HEK293 (cell line): ENCODE measurements at regions not wholly inside any gene's neighbourhood (a gene's known extent, or its start where the extent isn't known, plus 50 kb on each side); places are given as distances from the start of the nearest gene placed in this dataset.

Experiments
- CTCF ChIA-PET: fragments of 350-600 bp; formaldehyde crosslinking; extraction: SDS; loops from one replicate; lab custom pipeline; 2021; ENCODE audit warnings: antibody characterized with exemption; lab: Yijun Ruan, JAX
- POLR2A ChIA-PET: fragments of 300-600 bp; formaldehyde crosslinking; extraction: SDS; loops from one replicate; lab custom pipeline; 2020; ENCODE audit warnings: antibody characterized with exemption, inconsistent platforms; lab: Yijun Ruan, JAX
- H3K27ac ChIP-seq: fragments of 200-500 bp; sonication (Bioruptor generic); 2 replicates; pipeline ENCODE4 v1.5.1; 2014; ENCODE audit warnings: low read depth, low read length, control low read depth, inconsistent platforms; ENCODE audit errors: extremely low read depth
- H3K36me3 ChIP-seq, 2 experiments: fragments of 200-500 bp in 1 of 2; sonication (Bioruptor generic) in 1 of 2; 1 replicate in 1 of 2; 2 replicates in 1 of 2; pipeline ENCODE4 v1.5.1; 2014 to 2017; ENCODE audit warnings: inconsistent platforms in 2 of 2, low read length in 2 of 2; ENCODE audit not compliant: control insufficient read depth in 2 of 2, insufficient read depth in 1 of 2
- H3K4me1 ChIP-seq: fragments of 200-500 bp; sonication (Bioruptor generic); 2 replicates; pipeline ENCODE4 v1.5.1; 2014; ENCODE audit warnings: mild to moderate bottlenecking, low read length, inconsistent platforms; ENCODE audit not compliant: control insufficient read depth, insufficient read depth
- H3K4me3 ChIP-seq: 2 replicates; pipeline ENCODE4 v1.5.1; 2011; ENCODE audit warnings: low read depth, mild to moderate bottlenecking, control low read depth, low read length, moderate library complexity
- H3K9me3 ChIP-seq: fragments of 200-500 bp; sonication (Bioruptor generic); 2 replicates; pipeline ENCODE4 v1.5.1; 2014; ENCODE audit warnings: low read depth, low read length, inconsistent platforms; ENCODE audit not compliant: control insufficient read depth, insufficient read depth
- EGR2 ChIP-seq: fragments of 450-650 bp; formaldehyde crosslinking; IDR thresholded peaks from 2 replicates; pipeline ENCODE4 v1.5.1; 2016; ENCODE audit warnings: low read depth, missing biosample characterization, missing genetic modification characterization
- FEZF1 ChIP-seq: fragments of 450-650 bp; formaldehyde crosslinking; IDR thresholded peaks from 2 replicates; pipeline ENCODE4 v1.5.1; 2016; ENCODE audit warnings: missing biosample characterization, missing genetic modification characterization
- GLI2 ChIP-seq: fragments of 450-650 bp; formaldehyde crosslinking; IDR thresholded peaks from 2 replicates; pipeline ENCODE4; 2017; ENCODE audit warnings: missing biosample characterization, missing genetic modification characterization, low read depth, borderline replicate concordance
- HOXC10 ChIP-seq: sonication (generic); formaldehyde crosslinking; IDR thresholded peaks from 2 replicates; pipeline ENCODE4 v1.8.1; 2023; ENCODE audit warnings: mild to moderate bottlenecking, missing genetic modification reagents
- KLF16 ChIP-seq: fragments of 450-650 bp; formaldehyde crosslinking; IDR thresholded peaks from 2 replicates; pipeline ENCODE4 v1.5.1; 2017; ENCODE audit warnings: missing biosample characterization, missing genetic modification characterization
- MEIS1 ChIP-seq: sonication (generic); formaldehyde crosslinking; IDR thresholded peaks from 2 replicates; pipeline ENCODE4 v1.8.1; 2022; ENCODE audit warnings: missing genetic modification reagents, mild to moderate bottlenecking, borderline replicate concordance
- SCRT2 ChIP-seq: fragments of 450-650 bp; formaldehyde crosslinking; IDR thresholded peaks from 2 replicates; pipeline ENCODE4 v1.5.1; 2016; ENCODE audit warnings: missing biosample characterization, missing genetic modification characterization
- SP7 ChIP-seq: fragments of 450-650 bp; formaldehyde crosslinking; IDR thresholded peaks from 2 replicates; pipeline ENCODE4 v1.5.1; 2016; ENCODE audit warnings: missing biosample characterization, missing genetic modification characterization
- ZBTB17 ChIP-seq: fragments of 450-650 bp; formaldehyde crosslinking; IDR thresholded peaks from 2 replicates; pipeline ENCODE4 v1.5.1; 2016; ENCODE audit warnings: missing biosample characterization, missing genetic modification characterization
- ZFP3 ChIP-seq: fragments of 450-650 bp; formaldehyde crosslinking; IDR thresholded peaks from 2 replicates; pipeline ENCODE4 v1.5.1; 2016; ENCODE audit warnings: low read depth, missing biosample characterization, missing genetic modification characterization
- ZNF112 ChIP-seq: fragments of 450-650 bp; formaldehyde crosslinking; IDR thresholded peaks from 2 replicates; pipeline ENCODE4 v1.5.0; 2017; ENCODE audit warnings: missing biosample characterization, missing genetic modification characterization
- ZNF133 ChIP-seq: fragments of 450-650 bp; formaldehyde crosslinking; IDR thresholded peaks from 2 replicates; pipeline ENCODE4 v1.5.1; 2016; ENCODE audit warnings: missing biosample characterization, missing genetic modification characterization
- ZNF214 ChIP-seq: fragments of 450-650 bp; formaldehyde crosslinking; IDR thresholded peaks from 2 replicates; pipeline ENCODE4 v1.5.1; 2017; ENCODE audit warnings: missing biosample characterization, mild to moderate bottlenecking, missing genetic modification characterization, borderline replicate concordance
- ZNF221 ChIP-seq: fragments of 450-650 bp; formaldehyde crosslinking; IDR thresholded peaks from 2 replicates; pipeline ENCODE4 v1.5.1; 2017; ENCODE audit warnings: missing biosample characterization, missing genetic modification characterization, borderline replicate concordance
- ZNF302 ChIP-seq: fragments of 450-650 bp; formaldehyde crosslinking; IDR thresholded peaks from 2 replicates; pipeline ENCODE4 v1.5.1; 2016; ENCODE audit warnings: missing biosample characterization, missing genetic modification characterization, low read depth
- ZNF350 ChIP-seq: fragments of 450-650 bp; formaldehyde crosslinking; IDR thresholded peaks from 2 replicates; pipeline ENCODE4 v1.5.0; 2017; ENCODE audit warnings: missing biosample characterization, mild to moderate bottlenecking, missing genetic modification characterization
- ZNF37A ChIP-seq: fragments of 450-650 bp; IDR thresholded peaks from 2 replicates; pipeline ENCODE4 v1.5.1; 2018; ENCODE audit warnings: missing biosample characterization, missing genetic modification characterization
- ZNF416 ChIP-seq: fragments of 450-650 bp; formaldehyde crosslinking; IDR thresholded peaks from 2 replicates; pipeline ENCODE4 v1.5.1; 2016; ENCODE audit warnings: missing biosample characterization, missing genetic modification characterization
- ZNF426 ChIP-seq: fragments of 450-650 bp; formaldehyde crosslinking; IDR thresholded peaks from 2 replicates; pipeline ENCODE4 v1.5.1; 2017; ENCODE audit warnings: missing biosample characterization, missing genetic modification characterization, mild to moderate bottlenecking, inconsistent platforms, moderate library complexity
- ZNF48 ChIP-seq: fragments of 450-650 bp; formaldehyde crosslinking; IDR thresholded peaks from 2 replicates; pipeline ENCODE4 v1.5.1; 2016; ENCODE audit warnings: missing biosample characterization, missing genetic modification characterization
- ZNF560 ChIP-seq: fragments of 450-650 bp; formaldehyde crosslinking; IDR thresholded peaks from 2 replicates; pipeline ENCODE4 v1.5.1; 2017; ENCODE audit warnings: missing biosample characterization, missing genetic modification characterization, borderline replicate concordance
- ZNF585B ChIP-seq: fragments of 450-650 bp; formaldehyde crosslinking; IDR thresholded peaks from 2 replicates; pipeline ENCODE4 v1.5.1; 2016; ENCODE audit warnings: missing biosample characterization, missing genetic modification characterization
- ZNF624 ChIP-seq: fragments of 450-650 bp; formaldehyde crosslinking; IDR thresholded peaks from 2 replicates; pipeline ENCODE4 v1.5.1; 2017; ENCODE audit warnings: missing biosample characterization, missing genetic modification characterization
- ZNF664 ChIP-seq: fragments of 450-650 bp; formaldehyde crosslinking; IDR thresholded peaks from 2 replicates; pipeline ENCODE4 v1.5.1; 2016; ENCODE audit warnings: missing biosample characterization, missing genetic modification characterization
- ZNF785 ChIP-seq: fragments of 450-650 bp; formaldehyde crosslinking; IDR thresholded peaks from 2 replicates; pipeline ENCODE4 v1.5.1; 2016; ENCODE audit warnings: missing biosample characterization, missing genetic modification characterization
- TF ChIP-seq, protein P1 (sequence below): fragments of 450-650 bp; formaldehyde crosslinking; IDR thresholded peaks from 2 replicates; pipeline ENCODE4 v1.5.1; 2016; ENCODE audit warnings: missing biosample characterization, missing genetic modification characterization, low read depth
- TF ChIP-seq, protein P2 (sequence below): fragments of 450-650 bp; formaldehyde crosslinking; IDR thresholded peaks from 2 replicates; pipeline ENCODE4 v1.5.1; 2017; ENCODE audit warnings: missing biosample characterization, missing genetic modification characterization
- TF ChIP-seq, protein P3 (sequence below): fragments of 450-650 bp; formaldehyde crosslinking; IDR thresholded peaks from 2 replicates; pipeline ENCODE4 v1.5.1; 2016; ENCODE audit warnings: missing biosample characterization, missing genetic modification characterization

DNA sequence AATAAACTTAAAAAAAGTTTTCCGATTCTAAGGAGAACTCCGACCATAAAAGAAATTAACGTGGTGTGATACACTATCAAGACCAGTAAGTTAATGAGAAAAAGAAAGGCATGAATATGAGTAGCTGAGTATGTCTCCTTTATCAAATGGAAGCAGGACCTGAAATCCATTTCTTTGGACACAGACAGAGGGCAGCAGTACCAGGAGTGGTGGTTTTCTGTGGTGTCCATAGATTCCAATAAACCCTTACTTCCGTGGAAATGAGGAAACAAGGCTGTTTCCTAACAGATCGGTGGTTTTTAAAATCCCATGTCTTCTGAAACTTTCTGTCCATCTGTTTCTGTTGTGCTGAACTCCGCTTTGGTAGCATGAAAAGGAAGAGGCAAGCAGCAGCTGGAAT is 128.5 kb upstream of the TSPAN5 start (continued):
- TF ChIP-seq, protein P1, sequence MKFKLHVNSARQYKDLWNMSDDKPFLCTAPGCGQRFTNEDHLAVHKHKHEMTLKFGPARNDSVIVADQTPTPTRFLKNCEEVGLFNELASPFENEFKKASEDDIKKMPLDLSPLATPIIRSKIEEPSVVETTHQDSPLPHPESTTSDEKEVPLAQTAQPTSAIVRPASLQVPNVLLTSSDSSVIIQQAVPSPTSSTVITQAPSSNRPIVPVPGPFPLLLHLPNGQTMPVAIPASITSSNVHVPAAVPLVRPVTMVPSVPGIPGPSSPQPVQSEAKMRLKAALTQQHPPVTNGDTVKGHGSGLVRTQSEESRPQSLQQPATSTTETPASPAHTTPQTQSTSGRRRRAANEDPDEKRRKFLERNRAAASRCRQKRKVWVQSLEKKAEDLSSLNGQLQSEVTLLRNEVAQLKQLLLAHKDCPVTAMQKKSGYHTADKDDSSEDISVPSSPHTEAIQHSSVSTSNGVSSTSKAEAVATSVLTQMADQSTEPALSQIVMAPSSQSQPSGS (tag by site-specific recombination) = no peak
- TF ChIP-seq ZNF426 (tag by site-specific recombination) (no peak), EGR2 (no peak), ZNF785 (no peak), SCRT2 (tag by site-specific recombination) (no peak), MEIS1 (CRISPR knock-in tag) (no peak), ZNF214 (tag by site-specific recombination) (no peak), ZNF37A (tag by site-specific recombination) (no peak), KLF16 (tag by site-specific recombination) (no peak), ZNF560 (tag by site-specific recombination) (no peak), ZNF624 (tag by site-specific recombination) (no peak), ZNF302 (tag by site-specific recombination) (no peak)

- CTCF ChIA-PET = no interaction called here
- Histone ChIP-seq H3K27ac (no peak overlapping the region), H3K9me3 (no peaks in the 10 kb centered on the region), H3K36me3 (no peaks in the 10 kb centered on the region), H3K4me1 (no peaks in the 10 kb centered on the region), H3K4me3 (no peak overlapping the region)
- POLR2A ChIA-PET = no interaction called here
- TF ChIP-seq FEZF1 (tag by site-specific recombination) = peak; percentile 59
- no peak for TF ChIP-seq ZBTB17 (tag by site-specific recombination)
- TF ChIP-seq, protein P2, sequence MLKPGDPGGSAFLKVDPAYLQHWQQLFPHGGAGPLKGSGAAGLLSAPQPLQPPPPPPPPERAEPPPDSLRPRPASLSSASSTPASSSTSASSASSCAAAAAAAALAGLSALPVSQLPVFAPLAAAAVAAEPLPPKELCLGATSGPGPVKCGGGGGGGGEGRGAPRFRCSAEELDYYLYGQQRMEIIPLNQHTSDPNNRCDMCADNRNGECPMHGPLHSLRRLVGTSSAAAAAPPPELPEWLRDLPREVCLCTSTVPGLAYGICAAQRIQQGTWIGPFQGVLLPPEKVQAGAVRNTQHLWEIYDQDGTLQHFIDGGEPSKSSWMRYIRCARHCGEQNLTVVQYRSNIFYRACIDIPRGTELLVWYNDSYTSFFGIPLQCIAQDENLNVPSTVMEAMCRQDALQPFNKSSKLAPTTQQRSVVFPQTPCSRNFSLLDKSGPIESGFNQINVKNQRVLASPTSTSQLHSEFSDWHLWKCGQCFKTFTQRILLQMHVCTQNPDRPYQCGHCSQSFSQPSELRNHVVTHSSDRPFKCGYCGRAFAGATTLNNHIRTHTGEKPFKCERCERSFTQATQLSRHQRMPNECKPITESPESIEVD = peak; percentile 64
- TF ChIP-seq SP7 (tag by site-specific recombination) = peak; percentile 65
Measured at GRCh38 chr4:98784947-98785706, 126.7 kb upstream of the TSPAN5 start.

DNA sequence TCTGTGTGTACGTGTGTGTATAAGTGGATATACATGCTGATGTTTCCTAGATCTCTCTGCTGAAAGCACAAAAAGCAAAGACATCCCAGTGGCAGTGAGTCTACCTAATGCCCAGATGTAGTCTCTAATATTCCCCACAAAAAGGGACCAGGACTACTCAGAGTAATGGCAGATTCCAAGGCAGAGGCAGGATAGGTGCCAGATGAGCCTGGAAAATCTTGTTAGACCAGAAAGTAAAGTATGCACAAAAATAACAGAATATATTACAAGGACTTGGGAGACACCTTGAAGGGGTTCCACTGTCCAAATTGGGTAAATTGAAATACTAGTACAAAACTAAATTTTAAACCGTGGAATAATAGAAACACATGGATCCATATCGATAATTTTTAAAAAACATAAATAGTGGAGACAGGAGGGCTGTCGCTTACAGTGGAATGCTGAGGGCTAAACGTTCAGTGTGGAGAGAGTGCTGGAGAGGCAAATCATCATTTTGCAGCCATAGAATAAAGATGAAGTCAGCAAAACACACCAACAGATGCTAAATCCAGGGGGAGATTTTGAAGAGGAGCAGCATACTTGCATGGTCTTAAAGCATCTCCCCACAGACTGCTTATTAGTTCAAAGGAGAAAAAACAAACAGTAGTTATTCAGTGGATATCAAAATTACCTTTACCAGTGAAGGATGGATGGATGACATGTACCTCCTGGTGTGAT is 123.4 kb upstream of the TSPAN5 start:
- Histone ChIP-seq H3K27ac (no peak overlapping the region), H3K9me3 (no peaks in the 10 kb centered on the region), H3K4me3 (no peak overlapping the region), H3K36me3 (no peaks in the 10 kb centered on the region), H3K4me1 (no peaks in the 10 kb centered on the region)
- ChIA-PET CTCF (no interaction called here), POLR2A (no interaction called here)
- TF ChIP-seq ZNF302 (tag by site-specific recombination) = no peak
- no peak for TF ChIP-seq HOXC10 (CRISPR knock-in tag)
- TF ChIP-seq ZNF112 (tag by site-specific recombination) = no peak
- TF ChIP-seq ZNF350 = no peak
- no peak for TF ChIP-seq ZNF416
- TF ChIP-seq ZNF221 = no peak
- TF ChIP-seq ZNF664 (tag by site-specific recombination) = no peak
- TF ChIP-seq, protein P3, sequence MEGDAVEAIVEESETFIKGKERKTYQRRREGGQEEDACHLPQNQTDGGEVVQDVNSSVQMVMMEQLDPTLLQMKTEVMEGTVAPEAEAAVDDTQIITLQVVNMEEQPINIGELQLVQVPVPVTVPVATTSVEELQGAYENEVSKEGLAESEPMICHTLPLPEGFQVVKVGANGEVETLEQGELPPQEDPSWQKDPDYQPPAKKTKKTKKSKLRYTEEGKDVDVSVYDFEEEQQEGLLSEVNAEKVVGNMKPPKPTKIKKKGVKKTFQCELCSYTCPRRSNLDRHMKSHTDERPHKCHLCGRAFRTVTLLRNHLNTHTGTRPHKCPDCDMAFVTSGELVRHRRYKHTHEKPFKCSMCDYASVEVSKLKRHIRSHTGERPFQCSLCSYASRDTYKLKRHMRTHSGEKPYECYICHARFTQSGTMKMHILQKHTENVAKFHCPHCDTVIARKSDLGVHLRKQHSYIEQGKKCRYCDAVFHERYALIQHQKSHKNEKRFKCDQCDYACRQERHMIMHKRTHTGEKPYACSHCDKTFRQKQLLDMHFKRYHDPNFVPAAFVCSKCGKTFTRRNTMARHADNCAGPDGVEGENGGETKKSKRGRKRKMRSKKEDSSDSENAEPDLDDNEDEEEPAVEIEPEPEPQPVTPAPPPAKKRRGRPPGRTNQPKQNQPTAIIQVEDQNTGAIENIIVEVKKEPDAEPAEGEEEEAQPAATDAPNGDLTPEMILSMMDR (tag by site-specific recombination) = no peak
- no peak for TF ChIP-seq ZFP3 (tag by site-specific recombination)
- no peak for TF ChIP-seq ZNF48 (tag by site-specific recombination)
- no peak for TF ChIP-seq ZNF37A (tag by site-specific recombination)
- no peak for TF ChIP-seq ZNF133 (tag by site-specific recombination)
- TF ChIP-seq, protein P1 (tag by site-specific recombination) = no peak
- no peak for TF ChIP-seq ZNF585B (tag by site-specific recombination)
- TF ChIP-seq GLI2 (tag by site-specific recombination) = no peak
